Fibroblast of lung (primary cell): ENCODE measurements at regions not wholly inside any gene's neighbourhood (a gene's known extent, or its start where the extent isn't known, plus 50 kb on each side); places are given as distances from the start of the nearest gene placed in this dataset.

Source experiments
- EZH2 ChIP-seq: IDR thresholded peaks from 2 replicates; pipeline ENCODE4 v1.5.1; 2012; ENCODE audit warnings: low read length, control low read depth, mild to moderate bottlenecking; ENCODE audit errors: missing control alignments
- TF ChIP-seq, protein P1 (sequence below), 2 donors: IDR thresholded peaks in 1 of 2; conservative IDR thresholded peaks in 1 of 2; 1 replicate in 1 of 2; 2 replicates in 1 of 2; pipeline ENCODE4 v1.5.1; 2011 to 2012; ENCODE audit warnings: low read length in 2 of 2, control low read depth in 1 of 2, inconsistent platforms in 1 of 2, low read depth in 1 of 2, mild to moderate bottlenecking in 1 of 2

DNA sequence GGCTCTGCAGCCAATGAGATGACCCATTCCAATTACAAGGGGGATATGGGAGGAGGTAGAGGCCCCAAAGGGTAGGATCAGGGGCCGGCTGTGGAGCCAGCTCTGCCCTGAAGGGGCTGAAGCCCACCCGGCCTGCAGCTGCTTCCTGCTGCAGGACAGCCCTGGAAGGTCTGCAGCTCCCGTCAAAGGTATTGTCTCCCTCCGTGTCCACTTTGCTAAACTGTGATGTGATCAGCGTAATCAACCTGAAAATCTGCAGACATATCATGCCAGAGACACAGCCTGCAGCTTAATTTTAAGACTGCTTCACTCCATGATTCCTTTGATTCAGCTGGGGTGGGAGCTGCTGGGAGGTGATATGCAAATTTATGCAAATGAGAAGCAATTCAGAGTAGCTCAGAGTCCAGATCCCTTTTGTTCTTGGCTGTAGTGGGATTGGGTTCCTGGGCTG, 90.7 kb downstream of the GADD45G start:
- TF ChIP-seq, protein P1, sequence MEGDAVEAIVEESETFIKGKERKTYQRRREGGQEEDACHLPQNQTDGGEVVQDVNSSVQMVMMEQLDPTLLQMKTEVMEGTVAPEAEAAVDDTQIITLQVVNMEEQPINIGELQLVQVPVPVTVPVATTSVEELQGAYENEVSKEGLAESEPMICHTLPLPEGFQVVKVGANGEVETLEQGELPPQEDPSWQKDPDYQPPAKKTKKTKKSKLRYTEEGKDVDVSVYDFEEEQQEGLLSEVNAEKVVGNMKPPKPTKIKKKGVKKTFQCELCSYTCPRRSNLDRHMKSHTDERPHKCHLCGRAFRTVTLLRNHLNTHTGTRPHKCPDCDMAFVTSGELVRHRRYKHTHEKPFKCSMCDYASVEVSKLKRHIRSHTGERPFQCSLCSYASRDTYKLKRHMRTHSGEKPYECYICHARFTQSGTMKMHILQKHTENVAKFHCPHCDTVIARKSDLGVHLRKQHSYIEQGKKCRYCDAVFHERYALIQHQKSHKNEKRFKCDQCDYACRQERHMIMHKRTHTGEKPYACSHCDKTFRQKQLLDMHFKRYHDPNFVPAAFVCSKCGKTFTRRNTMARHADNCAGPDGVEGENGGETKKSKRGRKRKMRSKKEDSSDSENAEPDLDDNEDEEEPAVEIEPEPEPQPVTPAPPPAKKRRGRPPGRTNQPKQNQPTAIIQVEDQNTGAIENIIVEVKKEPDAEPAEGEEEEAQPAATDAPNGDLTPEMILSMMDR (conservative IDR thresholded peaks at IDR 0.05 in 1 of 2, IDR thresholded peaks at IDR 0.05 in 1 of 2; ENCODE audit: low read depth in 1 of 2, low read length in 2 of 2), result no peak
- TF ChIP-seq EZH2, result no peak
